Tibial nerve (tissue), 4 donors: ENCODE measurements at regions not wholly inside any gene's neighbourhood (a gene's known extent, or its start where the extent isn't known, plus 50 kb on each side); places are given as distances from the start of the nearest gene placed in this dataset.

Experiments used
- DNase-seq, 2 donors: peaks; one replicate each; pipeline ENCODE4 v3.0.0-alpha.2; 2019; ENCODE audit warnings: low spot score in 2 of 2
- H3K27ac ChIP-seq, 4 donors: fragments of 200-600 bp; sonication (generic) in 3 of 4; one replicate each; pipeline ENCODE4 v1.5.1; 2017 to 2019; ENCODE audit warnings: mild to moderate bottlenecking in 1 of 4
- H3K27me3 ChIP-seq, 2 donors: fragments of 200-600 bp; sonication (generic) in 1 of 2; one replicate each; pipeline versions ENCODE4 v1.5.1 to v1.6.0; 2017 to 2019
- H3K36me3 ChIP-seq, 3 donors: fragments of 200-600 bp; sonication (generic); one replicate each; pipeline ENCODE4 v1.5.1; 2018 to 2019
- H3K4me1 ChIP-seq, 4 donors: fragments of 200-600 bp; sonication (generic) in 3 of 4; one replicate each; pipeline ENCODE4 v1.5.1; 2017 to 2019
- H3K4me3 ChIP-seq, 4 donors: fragments of 200-600 bp; sonication (generic) in 3 of 4; one replicate each; pipeline ENCODE4 v1.5.1; 2017 to 2019; ENCODE audit warnings: mild to moderate bottlenecking in 1 of 4, moderate library complexity in 1 of 4
- H3K9me3 ChIP-seq, 4 donors: fragments of 200-600 bp; sonication (generic) in 3 of 4; one replicate each; pipeline ENCODE4 v1.5.1; 2017 to 2019
- EP300 ChIP-seq, 2 donors: sonication (generic); formaldehyde crosslinking; IDR thresholded peaks; one replicate each; pipeline ENCODE4 v1.6.1; 2017; ENCODE audit warnings: antibody characterized with exemption in 2 of 2, mild to moderate bottlenecking in 1 of 2
- POLR2A ChIP-seq, 2 donors: fragments of 450-650 bp; IDR thresholded peaks; one replicate each; pipeline ENCODE4 v1.6.1; 2017; ENCODE audit warnings: antibody characterized with exemption in 2 of 2, mild to moderate bottlenecking in 2 of 2, moderate library complexity in 2 of 2
- WGBS, 2 donors: methylation state at CpG; one replicate each; pipeline ENCODE4 v1.1.5; 2018; 5-methylcytosine and 5-hydroxymethylcytosine counted together
- TF ChIP-seq, protein P1 (sequence below), 5 experiments: fragments of 200-600 bp in 3 of 5; fragments of 450-650 bp in 2 of 5; sonication (generic) in 3 of 5; IDR thresholded peaks; one replicate each; pipeline ENCODE4 v1.5.1; 2016 to 2019; ENCODE audit warnings: antibody characterized with exemption in 5 of 5, mild to moderate bottlenecking in 3 of 5, moderate library complexity in 2 of 5

DNA sequence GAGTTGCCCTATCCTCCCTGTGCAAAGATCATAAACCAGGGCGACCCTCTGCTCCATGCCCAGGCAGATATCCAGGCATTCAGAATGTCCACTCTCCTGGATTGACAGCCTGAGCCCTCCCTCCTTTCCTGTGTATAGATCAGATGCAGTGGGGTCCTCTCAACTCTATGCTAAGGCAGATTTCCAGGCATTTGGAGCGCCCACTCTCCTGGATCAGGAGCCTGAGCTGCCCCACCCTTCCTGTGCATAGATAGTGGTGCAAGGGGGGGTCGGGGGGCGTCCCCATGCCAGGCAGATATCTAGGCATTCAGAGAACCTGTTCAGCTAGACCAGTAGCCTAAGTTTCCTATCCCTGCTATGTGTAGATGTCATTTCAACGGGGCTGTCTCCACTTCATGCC is 941.1 kb downstream of the PCDH19 start:
- TF ChIP-seq POLR2A (IDR thresholded peaks at IDR 0.05) (no peak), EP300 (IDR thresholded peaks at IDR 0.05) (no peak)
- TF ChIP-seq, protein P1, sequence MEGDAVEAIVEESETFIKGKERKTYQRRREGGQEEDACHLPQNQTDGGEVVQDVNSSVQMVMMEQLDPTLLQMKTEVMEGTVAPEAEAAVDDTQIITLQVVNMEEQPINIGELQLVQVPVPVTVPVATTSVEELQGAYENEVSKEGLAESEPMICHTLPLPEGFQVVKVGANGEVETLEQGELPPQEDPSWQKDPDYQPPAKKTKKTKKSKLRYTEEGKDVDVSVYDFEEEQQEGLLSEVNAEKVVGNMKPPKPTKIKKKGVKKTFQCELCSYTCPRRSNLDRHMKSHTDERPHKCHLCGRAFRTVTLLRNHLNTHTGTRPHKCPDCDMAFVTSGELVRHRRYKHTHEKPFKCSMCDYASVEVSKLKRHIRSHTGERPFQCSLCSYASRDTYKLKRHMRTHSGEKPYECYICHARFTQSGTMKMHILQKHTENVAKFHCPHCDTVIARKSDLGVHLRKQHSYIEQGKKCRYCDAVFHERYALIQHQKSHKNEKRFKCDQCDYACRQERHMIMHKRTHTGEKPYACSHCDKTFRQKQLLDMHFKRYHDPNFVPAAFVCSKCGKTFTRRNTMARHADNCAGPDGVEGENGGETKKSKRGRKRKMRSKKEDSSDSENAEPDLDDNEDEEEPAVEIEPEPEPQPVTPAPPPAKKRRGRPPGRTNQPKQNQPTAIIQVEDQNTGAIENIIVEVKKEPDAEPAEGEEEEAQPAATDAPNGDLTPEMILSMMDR (IDR thresholded peaks at IDR 0.05): no peak
- DNase-seq: no peak
- Histone ChIP-seq H3K27me3 (no peaks in the 10 kb centered on the region), H3K4me1 (no peaks in the 10 kb centered on the region), H3K27ac (no peak overlapping the region), H3K9me3 (no peaks in the 10 kb centered on the region), H3K36me3 (no peaks in the 10 kb centered on the region), H3K4me3 (no peak overlapping the region)
- WGBS, 2 donors: 55 to 72% methylated on average over 3 to 5 of the region's 5 CpGs

DNA sequence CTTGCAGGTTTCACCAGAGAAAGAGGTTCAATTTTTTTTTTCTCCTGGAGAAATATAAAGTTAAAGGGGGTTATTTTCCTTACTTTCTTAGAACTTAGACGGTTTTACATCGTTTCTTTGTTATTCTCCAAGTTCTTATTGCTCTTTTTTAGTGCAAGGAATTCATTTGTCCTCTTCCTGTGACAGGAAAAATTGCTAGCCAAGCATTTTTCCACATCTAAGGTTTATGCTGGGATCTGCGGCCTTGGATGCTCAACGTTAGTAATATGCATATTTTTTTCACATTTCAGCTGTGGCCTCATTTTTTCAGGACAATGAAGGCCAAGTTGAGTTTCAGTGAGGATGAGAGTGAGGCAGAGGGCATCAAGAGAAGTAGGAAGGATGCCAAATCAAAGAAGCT is 948.9 kb downstream of the PCDH19 start:
- TF ChIP-seq, protein P1 (IDR thresholded peaks at IDR 0.05): no peak
- TF ChIP-seq EP300 (IDR thresholded peaks at IDR 0.05) (no peak), POLR2A (IDR thresholded peaks at IDR 0.05) (no peak)
- H3K27me3 ChIP-seq: no peaks in the 10 kb centered on the region
- no peak overlapping the region for H3K27ac ChIP-seq
- no peaks in the 10 kb centered on the region for H3K9me3 ChIP-seq
- no peaks in the 10 kb centered on the region for H3K4me1 ChIP-seq
- no peak for DNase-seq
- 47 to 70% methylated on average over 4 of the region's 4 CpGs for WGBS, 2 donors
- no peaks in the 10 kb centered on the region for H3K36me3 ChIP-seq
- H3K4me3 ChIP-seq: no peak overlapping the region

DNA sequence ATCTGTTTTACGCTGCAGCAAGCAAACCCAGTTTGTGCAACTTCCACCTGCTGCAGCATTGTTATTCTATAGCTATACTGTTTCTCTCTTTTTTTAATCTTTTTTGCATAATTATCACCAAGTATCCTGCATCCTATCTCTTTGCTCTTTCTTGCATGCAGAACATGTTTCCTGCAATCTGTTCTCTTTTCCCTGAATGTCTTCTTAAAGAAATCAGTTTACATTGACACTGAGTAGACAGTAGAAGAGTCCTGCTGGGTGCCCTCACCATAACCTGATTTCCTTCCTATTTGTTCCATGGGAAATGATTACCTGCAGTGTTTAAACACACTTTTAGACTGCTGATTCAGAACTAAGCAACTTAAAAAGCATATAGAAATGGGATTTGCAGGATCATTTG is 964.7 kb downstream of the PCDH19 start:
- Histone ChIP-seq H3K4me3 (no peak overlapping the region), H3K4me1 (no peaks in the 10 kb centered on the region), H3K36me3 (no peaks in the 10 kb centered on the region), H3K27me3 (no peaks in the 10 kb centered on the region), H3K27ac (no peak overlapping the region), H3K9me3 (no peaks in the 10 kb centered on the region)
- 90% methylated on average over 1 of the region's 1 CpG for WGBS, 2 donors
- DNase-seq: no peak
- TF ChIP-seq, protein P1 (IDR thresholded peaks at IDR 0.05): no peak
- no peak for TF ChIP-seq POLR2A (IDR thresholded peaks at IDR 0.05)

DNA sequence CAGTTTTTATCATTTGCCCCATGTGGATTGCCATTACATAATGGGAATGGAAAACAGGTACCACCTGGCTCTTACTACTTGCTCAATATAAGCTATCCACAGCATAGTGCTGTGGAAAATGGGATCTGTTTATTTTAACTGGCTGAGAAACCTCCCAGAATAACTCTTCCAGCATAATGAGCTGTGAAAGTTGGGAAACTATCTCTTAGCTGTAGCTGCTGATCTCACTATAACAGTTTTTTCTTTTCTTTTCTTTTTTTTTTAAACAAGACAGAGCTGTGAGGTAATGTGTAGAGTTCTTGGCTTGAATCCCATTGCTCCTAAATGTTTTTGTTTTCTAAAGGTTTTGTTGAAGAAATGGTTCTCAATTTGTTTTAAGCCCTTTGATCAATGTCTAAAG is 988.3 kb downstream of the PCDH19 start:
- Histone ChIP-seq H3K36me3 (no peaks in the 10 kb centered on the region), H3K9me3 (no peaks in the 10 kb centered on the region), H3K27ac (no peak overlapping the region), H3K27me3 (no peaks in the 10 kb centered on the region), H3K4me3 (no peak overlapping the region), H3K4me1 (no peaks in the 10 kb centered on the region)
- DNase-seq: no peak
- TF ChIP-seq POLR2A (IDR thresholded peaks at IDR 0.05) (no peak), EP300 (IDR thresholded peaks at IDR 0.05) (no peak)
- TF ChIP-seq, protein P1 (IDR thresholded peaks at IDR 0.05): no peak

DNA sequence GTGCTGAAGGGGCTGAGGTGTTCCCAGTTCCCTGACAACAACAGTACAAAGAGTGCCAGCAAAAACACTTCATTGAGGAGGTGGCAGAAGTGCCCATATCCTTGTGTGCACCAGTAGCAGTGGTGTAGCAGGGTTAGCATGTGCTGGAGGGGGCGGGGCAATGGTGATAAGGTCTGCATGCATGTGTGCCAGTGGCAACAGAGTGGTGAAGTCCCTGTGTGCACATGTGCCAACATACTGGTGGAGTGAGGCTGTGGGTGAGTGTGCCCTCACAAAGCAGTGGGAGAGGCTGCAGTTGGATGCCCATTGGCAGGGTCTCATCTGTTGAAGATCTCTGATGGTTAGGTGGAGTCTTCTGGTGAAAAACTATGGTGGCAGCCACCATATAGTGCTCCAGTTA is 994.6 kb downstream of the PCDH19 start:
- WGBS, 2 donors: 73 to 83% methylated on average over 1 of the region's 1 CpG

More for the DNA sequence above, 994.6 kb downstream of the PCDH19 start:
- Histone ChIP-seq H3K4me3 (no peak overlapping the region), H3K27me3 (peaks cover 0 to 11% of the 10 kb centered on the region in 2 donors), H3K4me1 (no peaks in the 10 kb centered on the region), H3K9me3 (no peaks in the 10 kb centered on the region), H3K27ac (no peak overlapping the region), H3K36me3 (no peaks in the 10 kb centered on the region)
- DNase-seq: no peak
- TF ChIP-seq POLR2A (IDR thresholded peaks at IDR 0.05): no peak
- no peak for TF ChIP-seq EP300 (IDR thresholded peaks at IDR 0.05)
- TF ChIP-seq, protein P1 (IDR thresholded peaks at IDR 0.05): no peak
